ENCODE measurements at regions not wholly inside any gene's neighbourhood (a gene's known extent, or its start where the extent isn't known, plus 50 kb on each side); places are given as distances from the start of the nearest gene placed in this dataset.

DNA sequence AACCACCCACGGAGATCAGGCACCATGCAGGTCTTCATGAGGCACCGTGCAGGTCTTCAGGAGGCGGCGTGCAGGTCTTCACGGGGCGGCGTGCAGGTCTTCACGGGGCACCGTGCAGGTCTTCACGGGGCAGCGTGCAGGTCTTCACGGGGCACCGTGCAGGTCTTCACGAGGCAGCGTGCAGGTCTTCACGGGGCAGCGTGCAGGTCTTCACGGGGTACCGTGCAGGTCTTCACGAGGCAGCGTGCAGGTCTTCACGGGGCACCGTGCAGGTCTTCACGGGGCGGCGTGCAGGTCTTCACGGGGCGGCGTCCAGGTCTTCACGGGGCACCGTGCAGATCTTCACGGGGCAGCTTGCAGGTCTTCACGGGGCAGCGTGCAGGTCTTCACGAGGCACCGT lies 350.4 kb upstream of the PKDCC start:
- DNase-seq, result no peak
- no peaks in the 10 kb centered on the region for H3K36me3 ChIP-seq
- intact Hi-C loops (cut with DNase I), result loop anchor here in 1 of 4 donors (10.0 kb wide), 1 partner anchor 1783 kb away; no protein-coding TSS in a partner anchor
- H3K9me3 ChIP-seq, result no peaks in the 10 kb centered on the region
- TF ChIP-seq, protein P1, sequence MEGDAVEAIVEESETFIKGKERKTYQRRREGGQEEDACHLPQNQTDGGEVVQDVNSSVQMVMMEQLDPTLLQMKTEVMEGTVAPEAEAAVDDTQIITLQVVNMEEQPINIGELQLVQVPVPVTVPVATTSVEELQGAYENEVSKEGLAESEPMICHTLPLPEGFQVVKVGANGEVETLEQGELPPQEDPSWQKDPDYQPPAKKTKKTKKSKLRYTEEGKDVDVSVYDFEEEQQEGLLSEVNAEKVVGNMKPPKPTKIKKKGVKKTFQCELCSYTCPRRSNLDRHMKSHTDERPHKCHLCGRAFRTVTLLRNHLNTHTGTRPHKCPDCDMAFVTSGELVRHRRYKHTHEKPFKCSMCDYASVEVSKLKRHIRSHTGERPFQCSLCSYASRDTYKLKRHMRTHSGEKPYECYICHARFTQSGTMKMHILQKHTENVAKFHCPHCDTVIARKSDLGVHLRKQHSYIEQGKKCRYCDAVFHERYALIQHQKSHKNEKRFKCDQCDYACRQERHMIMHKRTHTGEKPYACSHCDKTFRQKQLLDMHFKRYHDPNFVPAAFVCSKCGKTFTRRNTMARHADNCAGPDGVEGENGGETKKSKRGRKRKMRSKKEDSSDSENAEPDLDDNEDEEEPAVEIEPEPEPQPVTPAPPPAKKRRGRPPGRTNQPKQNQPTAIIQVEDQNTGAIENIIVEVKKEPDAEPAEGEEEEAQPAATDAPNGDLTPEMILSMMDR (IDR thresholded peaks at IDR 0.05), result no peak
- TF ChIP-seq EP300 (IDR thresholded peaks at IDR 0.05), result no peak
- no peak for TF ChIP-seq POLR2A (IDR thresholded peaks at IDR 0.05)
- no peaks in the 10 kb centered on the region for H3K27me3 ChIP-seq
- H3K27ac ChIP-seq, result no peak overlapping the region
- WGBS, 3 donors, result 96 to 98% (median 98%) methylated on average over 34 to 36 of the region's 36 CpGs
- H3K4me3 ChIP-seq, result no peak overlapping the region
- peaks cover 2% of the 10 kb centered on the region for H3K4me1 ChIP-seq (ENCODE audit: insufficient read depth)

DNA sequence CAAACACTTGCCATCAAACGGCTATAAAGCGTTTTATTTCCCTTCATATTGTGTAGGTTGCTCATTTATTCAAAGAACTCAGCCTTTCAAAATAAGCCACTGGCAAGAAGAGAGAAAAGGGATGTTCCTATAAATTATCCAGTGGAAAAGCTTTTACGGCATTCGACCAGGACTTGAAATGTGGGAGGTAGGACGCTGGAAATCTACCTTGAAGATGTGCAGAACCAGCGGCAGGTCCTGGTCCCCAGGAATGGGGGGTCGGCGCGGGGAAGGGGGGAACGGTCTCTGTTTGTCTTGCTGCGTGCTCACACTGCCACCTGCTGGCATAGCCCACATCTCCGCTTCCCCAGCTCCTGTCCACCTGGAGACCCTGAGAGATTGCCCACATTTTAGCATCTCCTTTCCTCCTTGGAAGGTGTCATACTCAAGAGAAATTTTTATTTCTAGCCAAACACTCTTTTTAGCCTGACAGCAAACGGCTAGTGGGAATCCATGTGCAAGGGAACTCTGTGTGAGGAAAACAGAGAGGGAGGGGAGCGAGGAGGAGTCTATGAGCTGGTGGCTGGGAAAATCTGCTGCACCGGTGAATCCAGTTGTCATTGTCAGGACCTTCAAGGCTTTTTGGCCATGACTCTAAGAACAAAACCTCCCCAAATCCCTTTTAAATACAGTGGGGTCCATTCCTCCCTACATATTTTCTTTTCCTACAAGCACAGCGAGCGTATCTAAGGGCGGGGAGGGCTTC lies 349.0 kb upstream of the PKDCC start:
- Histone ChIP-seq H3K27me3 (no peaks in the 10 kb centered on the region), H3K9me3 (no peaks in the 10 kb centered on the region), H3K4me3 (no peak overlapping the region), H3K27ac (no peak overlapping the region), H3K4me1 (ENCODE audit: insufficient read depth) (peaks cover 2% of the 10 kb centered on the region), H3K36me3 (no peaks in the 10 kb centered on the region)
- TF ChIP-seq, protein P1 (IDR thresholded peaks at IDR 0.05), result peak; percentile 36 to 60 (median 53)
- TF ChIP-seq EP300 (IDR thresholded peaks at IDR 0.05) (no peak), POLR2A (IDR thresholded peaks at IDR 0.05) (no peak)
- intact Hi-C loops (cut with DNase I), result loop anchor here in 1 of 4 donors (10.0 kb wide), 1 partner anchor 1784 kb away; no protein-coding TSS in a partner anchor
- DNase-seq, result peak; percentile 28 to 75 (median 55)
- 25 to 28% (median 26%) methylated on average over 18 of the region's 18 CpGs for WGBS, 3 donors

DNA sequence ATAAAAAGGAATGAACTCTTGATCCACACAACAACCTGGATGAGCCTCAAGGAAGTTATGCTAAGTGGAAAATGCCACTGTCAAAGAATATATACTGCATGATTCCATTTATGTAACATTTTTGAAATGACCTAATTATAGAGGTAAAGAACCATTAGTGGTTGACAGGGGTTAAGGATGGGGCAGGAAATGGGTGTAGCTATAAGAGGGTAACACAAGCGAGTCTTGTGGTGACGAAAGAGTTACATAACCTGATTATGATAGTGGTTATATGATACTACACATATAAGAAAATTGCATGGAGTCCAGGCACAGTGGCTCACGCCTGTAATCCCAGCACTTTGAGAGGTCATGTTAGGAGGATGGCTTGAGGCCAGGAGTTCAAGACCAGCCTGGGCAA lies 346.6 kb upstream of the PKDCC start:
- intact Hi-C loops (cut with DNase I), result no loop called here
- no peak overlapping the region for H3K4me3 ChIP-seq
- peaks cover 2% of the 10 kb centered on the region for H3K4me1 ChIP-seq (ENCODE audit: insufficient read depth)
- TF ChIP-seq POLR2A (IDR thresholded peaks at IDR 0.05) (no peak), EP300 (IDR thresholded peaks at IDR 0.05) (no peak)
- TF ChIP-seq, protein P1 (IDR thresholded peaks at IDR 0.05), result no peak
- H3K27ac ChIP-seq, result no peak overlapping the region
- no peaks in the 10 kb centered on the region for H3K9me3 ChIP-seq
- H3K36me3 ChIP-seq, result no peaks in the 10 kb centered on the region
- no peak for DNase-seq
- no peaks in the 10 kb centered on the region for H3K27me3 ChIP-seq
- WGBS, 3 donors, result 92 to 96% (median 92%) methylated on average over 3 of the region's 3 CpGs

DNA sequence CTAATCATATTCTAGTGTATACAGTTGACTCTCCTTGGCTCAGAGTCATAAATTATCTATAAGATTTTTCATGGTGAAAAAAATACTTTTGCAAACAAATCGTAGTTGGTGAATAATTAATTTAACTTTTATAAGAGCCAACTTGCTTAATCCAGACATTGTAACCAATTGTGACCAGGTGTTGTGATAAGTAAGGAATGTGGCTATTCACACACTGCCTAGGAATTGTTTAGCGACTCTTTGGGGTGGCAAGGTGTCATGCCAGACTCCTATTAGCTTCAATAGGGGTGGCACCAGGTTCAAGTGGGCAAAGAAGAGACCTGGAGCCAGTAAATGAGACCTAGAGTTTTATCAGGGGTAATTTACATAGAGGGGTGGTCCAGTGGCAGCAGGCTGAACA lies 344.7 kb upstream of the PKDCC start:
- intact Hi-C loops (cut with DNase I), result no loop called here
- no peak for TF ChIP-seq EP300 (IDR thresholded peaks at IDR 0.05)
- TF ChIP-seq, protein P1 (IDR thresholded peaks at IDR 0.05), result no peak
- TF ChIP-seq POLR2A (IDR thresholded peaks at IDR 0.05), result no peak
- Histone ChIP-seq H3K36me3 (no peaks in the 10 kb centered on the region), H3K4me3 (no peak overlapping the region), H3K4me1 (ENCODE audit: insufficient read depth) (peaks cover 2% of the 10 kb centered on the region), H3K9me3 (no peaks in the 10 kb centered on the region), H3K27ac (no peak overlapping the region), H3K27me3 (no peaks in the 10 kb centered on the region)
- DNase-seq, result no peak
- WGBS, 3 donors, result 81 to 92% (median 86%) methylated on average over 2 of the region's 2 CpGs
